Activated T-cell treated with anti-CD3 and anti-CD28 coated beads, Interleukin-2, amount 50 U/mL, for 72 hours (primary cell): ENCODE measurements at regions not wholly inside any gene's neighbourhood (a gene's known extent, or its start where the extent isn't known, plus 50 kb on each side); places are given as distances from the start of the nearest gene placed in this dataset.

Source experiments
- ATAC-seq, 2 donors: fragments of 150-1000 bp; cut with Tn5 transposase; replicated peaks in 1 of 2; 2 replicates each; pipeline ENCODE4 v1.10.0; 2021; ENCODE audit warnings: moderate library complexity in 2 of 2, mild to moderate bottlenecking in 1 of 2
- DNase-seq, 2 donors: peaks; one replicate each; pipeline ENCODE4 v3.0.0; 2021 to 2022; ENCODE audit warnings: mixed read lengths in 1 of 2
- H3K27ac Mint-ChIP-seq: one replicate; pipeline ENCODE4 v1.8.0; 2022; ENCODE audit warnings: mild to moderate bottlenecking, moderate library complexity, mixed read lengths
- H3K27me3 Mint-ChIP-seq: one replicate; pipeline ENCODE4 v1.8.0; 2022; ENCODE audit warnings: low read depth, mixed read lengths
- H3K36me3 Mint-ChIP-seq, 2 donors: one replicate each; pipeline ENCODE4 v1.8.0; 2022; ENCODE audit warnings: mixed read lengths in 2 of 2, mild to moderate bottlenecking in 1 of 2; ENCODE audit not compliant: insufficient read depth in 2 of 2
- H3K4me1 Mint-ChIP-seq: one replicate; pipeline ENCODE4 v1.8.0; 2022; ENCODE audit warnings: low read depth, mixed read lengths
- H3K4me3 Mint-ChIP-seq, 2 donors: one replicate each; pipeline ENCODE4 v1.8.0; 2022; ENCODE audit warnings: mild to moderate bottlenecking in 2 of 2, mixed read lengths in 2 of 2, moderate library complexity in 2 of 2
- H3K9me3 Mint-ChIP-seq, 2 donors: one replicate each; pipeline ENCODE4 v1.8.0; 2022; ENCODE audit warnings: mixed read lengths in 2 of 2

GRCh38 chr18:61616111-61616610 is 276.6 kb downstream of the RNF152 start:
- Mint-ChIP-seq H3K36me3 (no peaks in the 10 kb centered on the region), H3K4me1 (no peaks in the 10 kb centered on the region)

GRCh38 chr18:61612517-61612916 is 279.3 kb downstream of the CDH20 start:
- no peak for DNase-seq
- H3K9me3 Mint-ChIP-seq = no peaks in the 10 kb centered on the region
- no peaks in the 10 kb centered on the region for H3K36me3 Mint-ChIP-seq
- no peaks in the 10 kb centered on the region for H3K4me1 Mint-ChIP-seq
- H3K4me3 Mint-ChIP-seq = no peak overlapping the region
- no peak for ATAC-seq
- H3K27me3 Mint-ChIP-seq = peaks cover 17% of the 10 kb centered on the region
- H3K27ac Mint-ChIP-seq = no peak overlapping the region

More at GRCh38 chr18:61616111-61616610, 276.6 kb downstream of the RNF152 start:
- ATAC-seq = no peak
- Mint-ChIP-seq H3K9me3 (no peaks in the 10 kb centered on the region), H3K27ac (no peak overlapping the region), H3K4me3 (no peak overlapping the region), H3K27me3 (peaks cover 32% of the 10 kb centered on the region)
- DNase-seq = no peak

GRCh38 chr18:61609131-61609530 is 275.9 kb downstream of the CDH20 start:
- Mint-ChIP-seq H3K4me3 (no peak overlapping the region), H3K36me3 (no peaks in the 10 kb centered on the region), H3K4me1 (no peaks in the 10 kb centered on the region), H3K27me3 (peaks cover 41% of the 10 kb centered on the region), H3K27ac (no peak overlapping the region), H3K9me3 (no peaks in the 10 kb centered on the region)
- ATAC-seq (no peak), DNase-seq (no peak)

- no peak for ATAC-seq
- H3K4me1 Mint-ChIP-seq = no peaks in the 10 kb centered on the region
- H3K27me3 Mint-ChIP-seq = peaks cover 44% of the 10 kb centered on the region
- no peaks in the 10 kb centered on the region for H3K36me3 Mint-ChIP-seq
- H3K9me3 Mint-ChIP-seq = no peaks in the 10 kb centered on the region
- H3K27ac Mint-ChIP-seq = no peak overlapping the region
- no peak for DNase-seq
- no peak overlapping the region for H3K4me3 Mint-ChIP-seq
These were observed 275.1 kb downstream of the CDH20 start for GRCh38 chr18:61608316-61608715.

- no peak for DNase-seq
- Mint-ChIP-seq H3K27ac (no peak overlapping the region), H3K4me3 (no peak overlapping the region), H3K9me3 (no peaks in the 10 kb centered on the region), H3K36me3 (no peaks in the 10 kb centered on the region), H3K4me1 (no peaks in the 10 kb centered on the region), H3K27me3 (peaks cover 46% of the 10 kb centered on the region)
- ATAC-seq = no peak
These were observed 274.6 kb downstream of the CDH20 start for GRCh38 chr18:61607867-61608266.

- Mint-ChIP-seq H3K27me3 (peaks cover 46% of the 10 kb centered on the region), H3K36me3 (no peaks in the 10 kb centered on the region), H3K9me3 (no peaks in the 10 kb centered on the region), H3K4me3 (no peak overlapping the region), H3K4me1 (no peaks in the 10 kb centered on the region), H3K27ac (no peak overlapping the region)
- DNase-seq (no peak), ATAC-seq (no peak)
These were observed 273.5 kb downstream of the CDH20 start for GRCh38 chr18:61606759-61607158.

GRCh38 chr18:61606068-61606660 is 272.9 kb downstream of the CDH20 start:
- Mint-ChIP-seq H3K27ac (no peak overlapping the region), H3K4me1 (no peaks in the 10 kb centered on the region), H3K36me3 (no peaks in the 10 kb centered on the region), H3K4me3 (no peak overlapping the region), H3K27me3 (peaks cover 46% of the 10 kb centered on the region), H3K9me3 (no peaks in the 10 kb centered on the region)
- no peak for ATAC-seq
- DNase-seq = no peak

GRCh38 chr18:61605376-61606067 is 272.3 kb downstream of the CDH20 start:
- no peak for ATAC-seq
- H3K36me3 Mint-ChIP-seq = no peaks in the 10 kb centered on the region
- no peak for DNase-seq
- no peak overlapping the region for H3K27ac Mint-ChIP-seq
- H3K9me3 Mint-ChIP-seq = no peaks in the 10 kb centered on the region
- H3K27me3 Mint-ChIP-seq = peaks cover 44% of the 10 kb centered on the region
- no peaks in the 10 kb centered on the region for H3K4me1 Mint-ChIP-seq
- H3K4me3 Mint-ChIP-seq = no peak overlapping the region
